ENCODE measurements at regions not wholly inside any gene's neighbourhood (a gene's known extent, or its start where the extent isn't known, plus 50 kb on each side); places are given as distances from the start of the nearest gene placed in this dataset.
A peak's percentile ranks its signal among the peaks of the same experiment; 100 is the strongest.

GRCh38 chr1:70528590-70529333 is 117.7 kb downstream of the CTH start:
- peak in 5 of 7 donors; percentile 14 to 55 (median 28) for DNase-seq
- Histone ChIP-seq H3K4me1 (replicated peaks in 1 of 2) (no peaks in the 10 kb centered on the region), H3K27me3 (peaks cover 5% of the 10 kb centered on the region), H3K27ac (no peak overlapping the region), H3K9me3 (replicated peaks in 1 of 3) (no peaks in the 10 kb centered on the region), H3K4me3 (no peak overlapping the region), H3K36me3 (replicated peaks in 1 of 2) (no peaks in the 10 kb centered on the region)
- WGBS, 4 donors = 35 to 40% (median 37%) methylated on average over 12 of the region's 12 CpGs
- intact Hi-C loops (cut with DNase I) = no loop called here
- no peak for TF ChIP-seq POLR2A (IDR thresholded peaks at IDR 0.05)
- TF ChIP-seq, protein P1, sequence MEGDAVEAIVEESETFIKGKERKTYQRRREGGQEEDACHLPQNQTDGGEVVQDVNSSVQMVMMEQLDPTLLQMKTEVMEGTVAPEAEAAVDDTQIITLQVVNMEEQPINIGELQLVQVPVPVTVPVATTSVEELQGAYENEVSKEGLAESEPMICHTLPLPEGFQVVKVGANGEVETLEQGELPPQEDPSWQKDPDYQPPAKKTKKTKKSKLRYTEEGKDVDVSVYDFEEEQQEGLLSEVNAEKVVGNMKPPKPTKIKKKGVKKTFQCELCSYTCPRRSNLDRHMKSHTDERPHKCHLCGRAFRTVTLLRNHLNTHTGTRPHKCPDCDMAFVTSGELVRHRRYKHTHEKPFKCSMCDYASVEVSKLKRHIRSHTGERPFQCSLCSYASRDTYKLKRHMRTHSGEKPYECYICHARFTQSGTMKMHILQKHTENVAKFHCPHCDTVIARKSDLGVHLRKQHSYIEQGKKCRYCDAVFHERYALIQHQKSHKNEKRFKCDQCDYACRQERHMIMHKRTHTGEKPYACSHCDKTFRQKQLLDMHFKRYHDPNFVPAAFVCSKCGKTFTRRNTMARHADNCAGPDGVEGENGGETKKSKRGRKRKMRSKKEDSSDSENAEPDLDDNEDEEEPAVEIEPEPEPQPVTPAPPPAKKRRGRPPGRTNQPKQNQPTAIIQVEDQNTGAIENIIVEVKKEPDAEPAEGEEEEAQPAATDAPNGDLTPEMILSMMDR (IDR thresholded peaks at IDR 0.05) = peak; percentile 14 to 57 (median 40)

- Histone ChIP-seq H3K4me3 (no peak overlapping the region), H3K9me3 (replicated peaks in 1 of 3) (no peaks in the 10 kb centered on the region), H3K4me1 (replicated peaks in 1 of 2) (no peaks in the 10 kb centered on the region), H3K27me3 (no peaks in the 10 kb centered on the region), H3K36me3 (replicated peaks in 1 of 2) (no peaks in the 10 kb centered on the region), H3K27ac (no peak overlapping the region)
- WGBS, 4 donors = 84 to 89% (median 86%) methylated on average over 3 of the region's 3 CpGs
- TF ChIP-seq, protein P1 (IDR thresholded peaks at IDR 0.05) = no peak
- no peak for TF ChIP-seq POLR2A (IDR thresholded peaks at IDR 0.05)
- DNase-seq = no peak
- intact Hi-C loops (cut with DNase I) = no loop called here
These were observed 125.8 kb downstream of the CTH start for GRCh38 chr1:70536708-70537366.

GRCh38 chr1:70537788-70538187 is 126.7 kb downstream of the CTH start:
- no peak overlapping the region for H3K4me3 ChIP-seq
- intact Hi-C loops (cut with DNase I) = no loop called here
- H3K4me1 ChIP-seq (replicated peaks in 1 of 2) = no peaks in the 10 kb centered on the region
- no peak for DNase-seq
- whole genome bisulfite sequencing, 4 donors = 68 to 75% (median 71%) methylated on average over 3 of the region's 3 CpGs
- H3K27ac ChIP-seq = no peak overlapping the region
- no peaks in the 10 kb centered on the region for H3K9me3 ChIP-seq (replicated peaks in 1 of 3)
- no peaks in the 10 kb centered on the region for H3K27me3 ChIP-seq
- no peaks in the 10 kb centered on the region for H3K36me3 ChIP-seq (replicated peaks in 1 of 2)
- no peak for TF ChIP-seq POLR2A (IDR thresholded peaks at IDR 0.05)
- TF ChIP-seq, protein P1 (IDR thresholded peaks at IDR 0.05) = no peak

DNA sequence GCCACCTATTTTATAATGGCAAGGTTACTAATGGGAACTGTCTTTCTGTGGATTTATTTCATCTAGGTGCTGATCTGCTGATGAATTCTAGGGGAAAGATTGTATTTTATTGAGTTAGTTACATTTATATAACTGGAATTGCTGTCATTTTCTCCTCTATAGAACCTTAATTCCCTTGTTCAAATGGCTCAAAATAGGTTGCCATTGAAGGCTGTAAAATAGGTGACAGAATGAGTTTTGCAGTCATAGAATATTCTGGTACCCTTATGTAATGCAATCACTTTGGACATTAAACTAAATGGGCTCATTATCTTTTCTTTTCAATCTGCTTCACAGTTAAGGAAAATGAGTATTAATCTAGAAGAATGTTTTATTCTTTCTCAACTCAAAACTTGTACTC is 131.0 kb downstream of the CTH start:
- DNase-seq = no peak

More for the DNA sequence above, 131.0 kb downstream of the CTH start:
- H3K27me3 ChIP-seq = no peaks in the 10 kb centered on the region
- no peak overlapping the region for H3K27ac ChIP-seq
- no peak for TF ChIP-seq POLR2A (IDR thresholded peaks at IDR 0.05)
- TF ChIP-seq, protein P1 (IDR thresholded peaks at IDR 0.05) = no peak
- H3K36me3 ChIP-seq (replicated peaks in 1 of 2) = no peaks in the 10 kb centered on the region
- intact Hi-C loops (cut with DNase I) = no loop called here
- no peaks in the 10 kb centered on the region for H3K9me3 ChIP-seq (replicated peaks in 1 of 3)
- no peak overlapping the region for H3K4me3 ChIP-seq
- no peaks in the 10 kb centered on the region for H3K4me1 ChIP-seq (replicated peaks in 1 of 2)

All from adrenal gland (tissue), 9 donors.